ENCODE measurements at regions not wholly inside any gene's neighbourhood (a gene's known extent, or its start where the extent isn't known, plus 50 kb on each side); places are given as distances from the start of the nearest gene placed in this dataset.

- TF ChIP-seq CTCF (IDR thresholded peaks at IDR 0.05) (no peak), POLR2A (IDR thresholded peaks at IDR 0.05) (no peak)
Measured at GRCh38 chr2:221334481-221335218, 237.5 kb downstream of the EPHA4 start.
